CD4-positive, alpha-beta memory T cell (primary cell): ENCODE measurements at regions not wholly inside any gene's neighbourhood (a gene's known extent, or its start where the extent isn't known, plus 50 kb on each side); places are given as distances from the start of the nearest gene placed in this dataset.
"Not testable (repeated sequence)": the region's sequence is repeated elsewhere in the genome, so short reads cannot be mapped to it uniquely, and the experiment has no call there.

Experiments
- CTCF ChIA-PET: fragments of 350-600 bp; sonication (Branson Sonifier 250); formaldehyde crosslinking; loops from one replicate; lab custom pipeline; 2021; ENCODE audit warnings: inconsistent platforms; ENCODE audit not compliant: partially characterized antibody; lab: Charles Lee
- POLR2A ChIA-PET: fragments of 350-600 bp; sonication (Branson Sonifier 250); formaldehyde crosslinking; loops from one replicate; lab custom pipeline; 2021; ENCODE audit not compliant: partially characterized antibody; lab: Charles Lee
- DNase-seq, 5 donors: peaks; one replicate each; pipeline versions ENCODE4 v3.0.0 to v3.0.0-alpha.2; 2020 to 2022; ENCODE audit warnings: mixed read lengths in 1 of 5
- H3K27ac ChIP-seq: one replicate; pipeline ENCODE4 v1.7.0; 2013; ENCODE audit warnings: low read depth, low read length
- H3K27me3 ChIP-seq: 2 replicates; pipeline ENCODE4 v1.7.0; 2013; ENCODE audit warnings: mild to moderate bottlenecking, low read length, moderate library complexity; ENCODE audit not compliant: insufficient read depth
- H3K36me3 ChIP-seq: 2 replicates; pipeline ENCODE4 v1.7.0; 2013; ENCODE audit warnings: mild to moderate bottlenecking, low read length, moderate library complexity; ENCODE audit not compliant: insufficient read depth
- H3K4me1 ChIP-seq: 2 replicates; pipeline ENCODE4 v1.7.0; 2013; ENCODE audit warnings: mild to moderate bottlenecking, low read length, moderate library complexity; ENCODE audit not compliant: insufficient read depth
- H3K4me3 ChIP-seq, 2 donors: one replicate each; pipeline ENCODE4 v1.7.0; 2013; ENCODE audit warnings: low read length in 2 of 2, mild to moderate bottlenecking in 1 of 2
- H3K9me3 ChIP-seq, 2 donors: one replicate each; pipeline ENCODE4 v1.7.0; 2013; ENCODE audit warnings: low read length in 2 of 2, control low read depth in 1 of 2; ENCODE audit not compliant: control insufficient read depth in 1 of 2
- H3K27ac Mint-ChIP-seq, 7 donors: one replicate each; pipeline ENCODE4 v1.8.0; 2020 to 2021; ENCODE audit warnings: mixed read lengths in 7 of 7, mild to moderate bottlenecking in 6 of 7, inconsistent platforms in 3 of 7, moderate library complexity in 3 of 7
- H3K27me3 Mint-ChIP-seq, 2 donors: one replicate each; pipeline ENCODE4 v1.8.0; 2020 to 2021; ENCODE audit warnings: mixed read lengths in 2 of 2
- H3K36me3 Mint-ChIP-seq, 2 donors: one replicate each; pipeline ENCODE4 v1.8.0; 2020 to 2021; ENCODE audit warnings: mixed read lengths in 2 of 2, inconsistent platforms in 1 of 2, mild to moderate bottlenecking in 1 of 2
- H3K4me1 Mint-ChIP-seq, 4 donors: one replicate each; pipeline ENCODE4 v1.8.0; 2020 to 2021; ENCODE audit warnings: mixed read lengths in 4 of 4, mild to moderate bottlenecking in 1 of 4
- H3K4me3 Mint-ChIP-seq, 8 donors: one replicate each; pipeline ENCODE4 v1.8.0; 2020 to 2021; ENCODE audit warnings: mixed read lengths in 8 of 8, mild to moderate bottlenecking in 7 of 8, moderate library complexity in 6 of 8, inconsistent platforms in 3 of 8
- H3K9me3 Mint-ChIP-seq, 8 donors: one replicate each; pipeline ENCODE4 v1.8.0; 2020 to 2021; ENCODE audit warnings: mixed read lengths in 8 of 8, mild to moderate bottlenecking in 5 of 8, inconsistent platforms in 3 of 8, moderate library complexity in 1 of 8
- intact Hi-C: fragments of 100-400 bp; cut with micrococcal nuclease; formaldehyde crosslinking; loops from one replicate; pipeline ENCODE4 v1.15.1; 2023

GRCh38 chr13:87582399-87582798 is 88.8 kb upstream of the SLITRK5 start:
- Mint-ChIP-seq H3K36me3 (no peaks in the 10 kb centered on the region), H3K27me3 (no peaks in the 10 kb centered on the region), H3K9me3 (peaks cover 0 to 17% (median 4%) of the 10 kb centered on the region in 8 donors), H3K4me3 (no peak overlapping the region), H3K4me1 (no peaks in the 10 kb centered on the region), H3K27ac (peak overlapping the region in 1 of 7 donors; percentile 32)
- H3K4me1 ChIP-seq, result no peaks in the 10 kb centered on the region
- no peaks in the 10 kb centered on the region for H3K9me3 ChIP-seq
- ChIA-PET POLR2A (no interaction called here), CTCF (no interaction called here)
- no peak for DNase-seq
- no peak overlapping the region for H3K27ac ChIP-seq
- H3K4me3 ChIP-seq, result no peak overlapping the region
- intact Hi-C loops, result no loop called here
- H3K27me3 ChIP-seq, result no peaks in the 10 kb centered on the region
- H3K36me3 ChIP-seq, result no peaks in the 10 kb centered on the region

GRCh38 chr13:87590518-87590917 is 80.7 kb upstream of the SLITRK5 start:
- Mint-ChIP-seq H3K27ac (no peak overlapping the region), H3K4me1 (no peaks in the 10 kb centered on the region), H3K9me3 (peaks cover 0 to 8% (median 2%) of the 10 kb centered on the region in 8 donors), H3K36me3 (no peaks in the 10 kb centered on the region), H3K4me3 (no peak overlapping the region), H3K27me3 (no peaks in the 10 kb centered on the region)
- Histone ChIP-seq H3K4me1 (no peaks in the 10 kb centered on the region), H3K4me3 (no peak overlapping the region), H3K27ac (no peak overlapping the region), H3K36me3 (no peaks in the 10 kb centered on the region), H3K27me3 (no peaks in the 10 kb centered on the region), H3K9me3 (no peaks in the 10 kb centered on the region)
- ChIA-PET POLR2A (no interaction called here), CTCF (no interaction called here)
- intact Hi-C loops, result no loop called here
- no peak for DNase-seq

DNA sequence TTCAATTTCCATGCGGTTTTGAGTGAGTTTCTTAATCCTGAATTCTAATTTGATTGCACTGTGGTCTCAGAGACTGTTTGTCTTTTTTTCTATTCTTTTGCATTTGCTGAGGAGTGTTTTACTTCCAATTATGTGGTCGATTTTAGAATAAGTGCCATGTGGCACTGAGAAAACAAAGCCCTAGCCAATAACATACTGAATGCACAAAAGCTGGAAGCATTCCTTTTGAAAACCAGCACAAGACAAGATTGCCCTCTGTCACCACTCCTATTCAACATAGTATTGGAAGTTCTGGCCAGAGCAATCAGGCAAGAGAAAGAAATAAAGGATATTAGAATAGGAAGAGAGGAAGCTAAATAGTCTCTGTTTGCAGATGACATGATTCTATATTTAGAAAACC is 66.7 kb upstream of the SLITRK5 start:
- DNase-seq, H3K9me3 ChIP-seq, H3K27ac ChIP-seq, H3K4me1 ChIP-seq, POLR2A ChIA-PET, CTCF ChIA-PET, H3K27me3 Mint-ChIP-seq, intact Hi-C loops, H3K4me3 Mint-ChIP-seq, H3K27me3 ChIP-seq, H3K4me3 ChIP-seq, H3K36me3 Mint-ChIP-seq, H3K36me3 ChIP-seq, H3K4me1 Mint-ChIP-seq, H3K27ac Mint-ChIP-seq: not testable (repeated sequence)
- H3K9me3 Mint-ChIP-seq, result peaks cover 0 to 19% (median 8%) of the 10 kb centered on the region in 8 donors

- Mint-ChIP-seq H3K27me3 (no peaks in the 10 kb centered on the region), H3K4me1 (no peaks in the 10 kb centered on the region), H3K27ac (no peak overlapping the region), H3K36me3 (no peaks in the 10 kb centered on the region), H3K4me3 (no peak overlapping the region), H3K9me3 (peaks cover 0 to 23% (median 10%) of the 10 kb centered on the region in 8 donors)
- Histone ChIP-seq H3K9me3 (no peaks in the 10 kb centered on the region), H3K27me3 (no peaks in the 10 kb centered on the region), H3K36me3 (no peaks in the 10 kb centered on the region), H3K27ac (no peak overlapping the region), H3K4me3 (no peak overlapping the region), H3K4me1 (no peaks in the 10 kb centered on the region)
- POLR2A ChIA-PET, result no interaction called here
- no peak for DNase-seq
- CTCF ChIA-PET, result no interaction called here
- intact Hi-C loops, result no loop called here
Measured at GRCh38 chr13:87607266-87607665, 63.9 kb upstream of the SLITRK5 start.

- ChIA-PET CTCF (no interaction called here), POLR2A (no interaction called here)
- Mint-ChIP-seq H3K27ac (no peak overlapping the region), H3K36me3 (no peaks in the 10 kb centered on the region), H3K27me3 (no peaks in the 10 kb centered on the region), H3K9me3 (peaks cover 0 to 9% (median 3%) of the 10 kb centered on the region in 8 donors), H3K4me3 (no peak overlapping the region), H3K4me1 (no peaks in the 10 kb centered on the region)
- Histone ChIP-seq H3K36me3 (no peaks in the 10 kb centered on the region), H3K9me3 (no peaks in the 10 kb centered on the region), H3K4me1 (no peaks in the 10 kb centered on the region), H3K27ac (no peak overlapping the region), H3K4me3 (no peak overlapping the region), H3K27me3 (no peaks in the 10 kb centered on the region)
- no peak for DNase-seq
- intact Hi-C loops, result no loop called here
Measured at GRCh38 chr13:87614276-87614675, 56.9 kb upstream of the SLITRK5 start.
